Activated CD8-positive, alpha-beta memory T cell treated with anti-CD3 and anti-CD28 coated beads for 36 hours (primary cell): ENCODE measurements at regions not wholly inside any gene's neighbourhood (a gene's known extent, or its start where the extent isn't known, plus 50 kb on each side); places are given as distances from the start of the nearest gene placed in this dataset.

Experiments
- CTCF ChIA-PET: fragments of 350-600 bp; sonication (Branson Sonifier 250); formaldehyde crosslinking; loops from one replicate; lab custom pipeline; 2021; ENCODE audit warnings: antibody characterized with exemption; lab: Charles Lee
- POLR2A ChIA-PET: fragments of 350-600 bp; sonication (Branson Sonifier 250); formaldehyde crosslinking; loops from one replicate; lab custom pipeline; 2021; ENCODE audit warnings: antibody characterized with exemption; lab: Charles Lee

DNA sequence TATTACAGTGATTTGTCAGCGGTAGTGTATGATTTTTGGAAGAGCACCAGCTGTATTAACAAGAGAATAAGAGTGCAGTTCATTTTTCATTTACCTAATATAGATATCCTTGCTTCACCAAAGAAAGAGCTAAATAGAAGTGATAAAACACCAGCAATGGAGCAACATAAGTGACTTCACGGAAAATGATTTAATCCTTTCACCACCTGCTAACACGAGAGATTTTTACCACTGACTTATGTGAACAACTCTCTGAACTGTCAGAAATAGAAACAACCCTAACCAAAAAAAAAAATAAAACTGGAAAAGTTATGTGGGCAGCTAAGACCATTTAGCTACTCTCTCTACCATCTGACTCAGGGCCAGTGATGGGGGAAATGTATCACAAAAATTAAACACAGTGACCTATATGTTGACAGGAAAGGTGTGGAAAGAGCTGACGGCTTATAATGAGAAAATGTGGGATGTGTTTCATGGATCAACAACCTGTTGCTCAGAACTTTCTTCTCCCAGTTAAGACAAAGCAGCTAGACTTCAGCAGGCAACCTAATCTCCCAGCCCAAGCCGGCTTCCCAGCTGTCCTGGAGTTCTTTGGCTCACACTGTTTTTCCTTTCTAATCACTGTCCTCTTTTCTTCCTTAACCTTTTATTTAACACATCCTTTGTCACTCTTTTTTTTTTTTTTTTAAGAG lies 272.7 kb downstream of the SS18 start:
- POLR2A ChIA-PET, result no interaction called here
- CTCF ChIA-PET, result no interaction called here

DNA sequence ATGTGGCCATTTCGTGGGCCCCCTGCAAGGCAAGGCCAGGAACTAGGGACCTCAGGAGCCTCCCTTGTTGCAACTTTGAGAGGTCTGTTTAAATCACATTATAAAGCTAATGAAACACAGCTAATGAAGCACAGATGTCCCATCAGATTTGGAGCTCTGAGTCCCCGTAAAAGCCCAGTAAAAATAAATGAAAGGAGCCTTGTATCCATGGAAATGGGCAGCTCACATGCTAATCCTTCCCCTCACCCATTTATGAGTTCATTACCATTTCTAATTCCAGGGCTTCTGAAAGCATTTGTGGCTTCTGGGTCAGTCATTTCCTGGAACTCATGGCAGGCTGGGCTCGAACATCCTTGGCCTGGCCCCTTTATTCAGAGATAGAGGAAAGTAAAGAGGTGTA lies 274.8 kb downstream of the SS18 start:
- POLR2A ChIA-PET, result no interaction called here
- CTCF ChIA-PET, result no interaction called here

DNA sequence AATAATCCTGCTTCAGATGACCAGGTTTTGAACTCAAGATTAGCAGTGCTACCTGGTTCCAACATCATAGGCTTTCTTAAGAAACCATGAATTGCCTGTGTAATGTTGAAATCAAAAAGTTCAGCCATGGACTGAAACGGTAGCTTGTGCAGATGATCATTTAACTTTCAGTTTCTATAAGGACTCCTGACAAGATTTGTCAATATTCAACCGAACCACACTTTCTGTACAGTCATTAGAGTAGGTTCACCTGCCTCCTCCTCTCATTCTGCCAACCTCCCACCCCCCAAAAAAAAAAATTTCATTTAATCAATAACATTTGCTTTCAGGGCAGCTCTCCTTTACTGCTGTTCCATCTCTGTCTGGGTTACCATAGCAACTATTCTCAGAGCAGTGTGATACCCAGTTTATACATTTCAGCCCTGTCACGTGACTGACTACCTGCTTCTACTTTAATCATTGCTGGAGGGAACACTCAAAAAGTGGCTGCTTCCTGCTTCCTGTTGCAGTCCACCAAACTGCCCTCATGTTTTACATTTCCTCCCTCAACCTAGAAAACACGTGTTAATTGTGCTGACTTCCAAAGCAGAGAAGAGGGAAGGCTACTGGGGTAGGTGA lies 275.5 kb downstream of the SS18 start:
- CTCF ChIA-PET, result no interaction called here
- POLR2A ChIA-PET, result no interaction called here

DNA sequence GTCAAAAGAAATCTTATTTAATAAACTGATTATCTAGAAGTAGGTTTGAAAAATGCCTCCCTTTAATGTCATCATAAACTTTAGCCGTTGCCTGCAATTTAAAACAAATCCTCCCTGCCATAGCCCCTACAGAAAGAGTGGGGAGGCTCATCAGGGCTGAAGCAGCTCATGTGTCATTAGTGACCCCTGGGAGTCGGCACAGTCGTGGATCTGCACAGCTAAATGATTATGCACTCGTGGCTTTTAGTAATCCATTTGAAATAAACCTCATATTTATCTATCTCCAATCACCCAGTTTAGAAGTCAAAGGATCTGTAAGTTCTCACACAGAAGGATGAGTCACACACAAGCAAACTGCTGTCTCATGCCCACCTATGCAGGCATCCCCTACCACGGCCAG lies 277.3 kb downstream of the SS18 start:
- CTCF ChIA-PET, result no interaction called here
- POLR2A ChIA-PET, result no interaction called here

DNA sequence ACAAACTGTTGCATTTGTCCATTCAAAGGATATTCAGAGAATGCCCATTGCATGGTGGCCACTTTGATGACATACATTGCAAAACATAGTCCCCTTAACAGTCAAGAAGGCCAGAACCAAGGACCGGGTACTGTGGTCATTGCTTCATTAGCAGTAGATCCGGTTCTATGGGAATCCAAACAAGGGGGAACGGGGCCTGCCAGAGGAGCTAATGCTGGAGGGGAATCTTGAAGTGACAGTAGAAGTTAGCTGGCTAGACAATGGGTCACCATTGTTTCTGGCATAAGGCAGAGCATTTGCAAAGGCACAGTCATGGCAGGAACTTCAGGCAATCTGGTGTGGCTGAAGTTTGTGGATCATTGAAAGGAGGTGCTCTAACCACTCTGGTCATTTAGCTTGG lies 279.7 kb downstream of the SS18 start:
- ChIA-PET POLR2A (no interaction called here), CTCF (no interaction called here)

DNA sequence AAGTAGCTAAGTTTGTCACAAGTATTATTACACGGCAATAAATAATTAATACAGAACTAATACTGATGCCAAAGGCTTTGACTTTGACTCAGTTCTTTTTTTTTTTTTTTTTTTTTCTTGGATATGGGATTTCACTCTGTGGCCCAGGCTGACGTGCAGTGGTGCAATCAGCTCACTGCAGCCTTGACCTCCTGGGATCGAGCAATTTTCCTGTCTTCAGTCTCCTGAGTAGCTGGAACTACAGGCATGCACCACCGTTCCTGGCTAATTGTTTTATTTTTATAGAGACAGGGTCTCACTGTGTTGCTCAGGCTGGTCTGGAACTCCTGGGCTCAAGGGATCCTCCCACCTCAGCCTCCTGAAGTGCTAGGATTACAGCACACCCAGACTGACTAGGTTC lies 284.5 kb downstream of the SS18 start:
- ChIA-PET CTCF (interaction anchor here (0.6 to 0.7 kb wide), 2 partner anchors 16 to 21 kb away, joined by 4 to 5 read pairs; no protein-coding TSS in a partner anchor), POLR2A (no interaction called here)

DNA sequence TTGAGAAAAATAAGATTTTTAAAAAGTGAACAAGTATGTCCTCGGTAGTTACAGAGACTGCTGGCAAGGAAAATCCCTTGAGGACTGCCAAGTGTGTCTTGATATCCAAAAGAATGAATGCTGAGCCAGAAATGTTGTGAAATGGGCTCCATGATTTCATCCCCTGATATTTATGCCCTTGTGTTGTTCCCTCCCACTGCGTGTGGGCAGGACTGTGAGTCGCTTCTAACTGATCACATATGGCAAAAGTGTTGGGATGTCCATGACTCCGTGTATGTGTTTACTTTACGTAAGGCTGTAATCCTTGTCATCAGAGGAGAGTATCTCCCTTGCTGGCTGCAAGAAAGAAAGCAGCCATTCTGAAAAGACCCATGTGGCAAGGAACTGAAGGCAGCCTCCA lies 285.1 kb downstream of the SS18 start:
- ChIA-PET POLR2A (no interaction called here), CTCF (no interaction called here)

DNA sequence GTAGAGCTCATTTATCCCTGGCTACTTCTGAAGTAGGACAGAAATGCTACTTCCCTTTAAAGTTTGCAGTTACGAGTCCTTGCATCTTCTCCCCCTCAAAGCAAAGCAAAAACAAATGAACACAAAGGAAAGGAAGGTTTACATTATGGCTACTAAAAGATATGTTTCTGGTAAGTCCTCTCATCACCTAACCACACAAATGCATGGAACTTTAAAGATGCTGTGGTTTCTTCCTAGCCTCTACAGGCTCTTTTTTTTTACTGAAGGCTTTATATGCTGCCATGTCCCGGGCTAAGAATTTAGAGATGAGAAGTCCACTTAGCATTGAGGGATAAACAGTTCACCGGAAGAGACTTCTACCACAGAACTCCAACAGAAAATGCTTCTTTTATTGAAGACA lies 291.2 kb downstream of the SS18 start:
- POLR2A ChIA-PET, result no interaction called here
- CTCF ChIA-PET, result no interaction called here

DNA sequence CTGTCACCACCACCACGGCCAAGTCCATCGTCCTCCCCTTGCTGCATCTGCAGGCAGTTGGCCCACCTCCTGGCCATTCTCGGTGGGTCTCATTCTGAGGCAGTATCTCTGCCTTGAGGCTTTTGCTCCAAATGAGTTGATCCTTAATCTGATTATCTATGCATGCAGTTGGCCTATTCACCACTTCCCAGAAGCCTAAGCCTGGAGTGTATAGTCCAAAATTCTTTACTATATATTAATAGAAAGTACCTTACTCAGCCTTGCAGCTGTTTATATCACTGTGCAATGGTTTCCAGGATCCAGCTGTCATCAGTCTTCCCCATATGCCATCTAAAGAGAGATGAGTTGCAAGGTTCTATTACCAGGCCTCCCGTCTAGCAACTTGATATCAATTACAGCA lies 292.4 kb downstream of the SS18 start:
- ChIA-PET CTCF (no interaction called here), POLR2A (no interaction called here)

DNA sequence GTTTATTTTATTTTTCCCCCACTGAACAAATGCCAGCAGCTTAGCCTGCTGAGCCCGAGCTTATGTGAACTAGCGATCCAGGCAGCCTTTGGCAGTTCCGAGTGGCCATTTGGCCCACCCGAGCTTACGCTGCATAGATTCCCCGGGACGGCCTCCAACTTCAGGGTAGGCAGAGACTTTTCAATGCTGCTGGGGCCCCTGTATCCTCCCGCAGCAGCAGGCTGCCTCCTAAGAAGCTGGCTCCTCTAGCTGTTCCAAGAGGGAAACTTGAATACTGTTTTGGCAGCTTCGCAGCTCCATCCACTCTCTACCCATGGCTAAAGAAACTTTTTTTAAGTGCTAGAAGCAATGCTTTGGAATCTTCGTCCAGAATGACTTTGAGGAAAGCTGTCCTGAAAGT lies 295.2 kb downstream of the SS18 start:
- POLR2A ChIA-PET, result no interaction called here
- CTCF ChIA-PET, result no interaction called here

DNA sequence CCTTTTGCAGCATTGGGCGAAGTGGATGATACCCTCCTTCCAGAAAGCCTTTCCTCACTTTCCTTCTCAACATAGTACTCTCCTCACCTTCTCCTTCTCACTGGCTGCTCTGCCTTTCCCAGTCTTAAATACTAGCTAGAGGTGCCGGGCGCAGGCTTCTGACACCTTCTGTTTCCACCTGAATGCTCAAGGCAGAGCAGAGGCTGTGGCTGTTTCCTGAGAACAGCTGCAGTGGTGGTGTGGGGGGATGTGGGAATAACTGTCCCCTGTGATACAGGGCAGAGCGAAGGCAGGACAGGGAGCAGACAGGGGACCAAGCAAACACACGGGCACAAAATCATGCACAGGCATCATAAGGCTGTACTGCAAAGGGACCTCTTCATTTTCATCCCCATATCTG lies 303.1 kb downstream of the SS18 start:
- ChIA-PET POLR2A (no interaction called here), CTCF (no interaction called here)

DNA sequence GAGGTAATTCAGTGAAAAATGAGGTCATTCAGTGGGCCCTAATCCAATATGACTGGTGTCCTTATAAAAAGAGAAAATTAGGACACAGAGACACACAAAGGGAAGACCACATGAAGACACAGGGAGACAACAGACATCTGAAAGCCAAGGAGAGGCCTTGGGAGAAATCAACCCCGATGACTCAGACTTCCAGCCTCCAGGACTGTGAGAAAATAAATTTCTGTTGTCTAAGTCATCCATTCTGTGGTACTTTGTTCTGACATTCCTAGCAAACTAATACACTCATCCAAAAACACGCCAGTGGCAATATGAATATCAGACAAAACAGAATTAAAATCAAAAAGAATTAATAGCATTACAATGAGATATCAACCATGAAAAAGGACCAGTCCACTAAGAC lies 303.7 kb downstream of the SS18 start:
- CTCF ChIA-PET, result no interaction called here
- POLR2A ChIA-PET, result no interaction called here

DNA sequence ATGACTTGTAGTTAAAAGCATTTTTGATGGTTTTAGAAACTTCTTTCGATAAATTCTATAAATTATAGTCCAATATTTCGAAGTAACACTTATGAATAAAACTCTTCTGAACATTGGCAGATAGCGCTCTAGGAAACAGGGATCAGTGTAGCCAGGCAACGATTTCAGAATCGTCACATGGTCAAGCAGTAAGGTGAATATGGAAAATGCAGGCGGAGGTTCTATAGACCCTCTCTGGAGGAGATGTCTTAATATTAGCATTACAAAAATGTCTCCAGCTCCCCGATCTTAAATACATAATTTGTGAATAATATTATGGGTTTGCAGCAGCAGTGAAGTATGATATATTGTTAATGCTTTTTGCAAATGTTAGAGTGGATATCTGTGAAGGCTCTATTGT lies 310.3 kb downstream of the SS18 start:
- ChIA-PET CTCF (no interaction called here), POLR2A (no interaction called here)

DNA sequence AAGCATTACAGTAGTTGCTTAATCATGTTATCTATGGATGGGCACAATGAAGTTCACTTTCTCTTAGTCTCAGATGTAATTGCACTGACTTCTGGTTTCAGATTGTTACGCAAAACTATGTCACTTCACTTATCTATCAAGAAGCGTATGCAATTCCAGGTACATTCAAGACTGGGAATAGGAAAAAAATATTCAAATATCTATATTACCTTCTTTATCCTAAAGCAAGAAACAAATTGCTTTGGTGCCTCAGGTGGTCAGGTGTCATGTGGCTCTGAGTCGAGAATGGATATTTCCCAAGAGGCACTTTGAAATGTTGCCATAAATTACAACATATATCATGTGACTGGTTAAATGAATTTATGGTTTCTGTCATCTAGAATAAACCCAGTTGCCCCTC lies 318.6 kb downstream of the SS18 start:
- POLR2A ChIA-PET, result no interaction called here
- CTCF ChIA-PET, result no interaction called here

DNA sequence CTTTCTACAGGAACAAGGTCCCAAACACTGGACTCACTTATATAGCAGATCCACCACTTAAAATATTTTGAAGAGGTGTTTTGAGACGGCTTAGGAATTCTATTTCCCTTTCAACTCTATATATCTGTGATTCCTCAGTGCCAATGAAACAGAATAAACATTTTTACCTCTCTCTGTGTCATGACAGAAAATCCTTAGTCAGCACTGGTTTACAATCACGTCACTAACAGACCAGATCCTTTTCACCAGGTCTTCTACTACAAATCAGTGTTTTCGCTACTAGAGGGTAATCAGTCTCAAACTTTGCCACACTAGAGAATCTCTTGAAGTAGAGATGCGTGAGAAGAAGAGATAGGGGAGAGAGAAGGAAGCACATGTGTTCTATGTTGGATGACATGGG lies 325.6 kb downstream of the SS18 start:
- POLR2A ChIA-PET, result no interaction called here
- CTCF ChIA-PET, result no interaction called here

DNA sequence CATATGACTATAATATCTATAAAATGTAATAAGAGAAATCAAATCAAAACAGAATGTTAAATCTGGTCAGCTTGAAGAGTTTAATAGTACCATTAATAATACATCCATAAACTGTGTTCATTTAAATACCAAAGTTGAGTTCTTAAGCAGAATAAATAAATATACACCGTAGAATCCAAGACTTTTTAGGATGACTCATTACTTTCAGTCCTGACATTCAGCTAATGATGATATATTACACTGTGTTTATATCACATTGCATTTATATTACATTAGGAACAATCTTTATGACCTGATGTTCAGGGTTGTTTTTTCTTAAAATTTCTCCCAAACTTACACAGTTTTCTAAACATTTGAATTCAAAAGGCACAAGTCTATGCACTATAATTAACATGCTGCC lies 331.3 kb downstream of the SS18 start:
- ChIA-PET CTCF (no interaction called here), POLR2A (no interaction called here)

DNA sequence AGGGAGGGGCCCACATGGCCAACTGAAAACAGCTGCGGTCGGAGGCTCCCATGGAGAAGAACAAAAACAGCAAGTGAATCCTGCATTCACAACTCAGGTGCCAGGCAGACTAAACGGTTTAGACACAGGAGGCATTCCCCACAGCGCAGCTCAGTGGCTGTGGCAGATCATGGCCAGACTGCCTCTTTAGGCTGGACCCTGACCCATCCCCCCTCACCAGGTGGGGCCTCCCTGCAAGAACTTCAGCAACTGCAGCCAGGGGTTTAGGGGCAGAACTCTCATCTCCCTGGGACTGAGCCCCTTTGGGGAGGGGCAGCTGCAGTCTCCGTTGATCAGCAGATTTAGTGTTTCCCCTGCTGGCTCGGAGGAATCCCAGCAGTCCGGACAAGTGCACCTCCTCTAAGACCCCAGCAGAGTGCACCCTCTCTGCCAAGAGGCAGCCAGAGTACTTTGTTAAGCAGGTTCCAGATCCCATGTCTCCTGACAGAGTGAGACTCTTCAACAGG lies 346.7 kb downstream of the SS18 start:
- ChIA-PET CTCF (no interaction called here), POLR2A (no interaction called here)

DNA sequence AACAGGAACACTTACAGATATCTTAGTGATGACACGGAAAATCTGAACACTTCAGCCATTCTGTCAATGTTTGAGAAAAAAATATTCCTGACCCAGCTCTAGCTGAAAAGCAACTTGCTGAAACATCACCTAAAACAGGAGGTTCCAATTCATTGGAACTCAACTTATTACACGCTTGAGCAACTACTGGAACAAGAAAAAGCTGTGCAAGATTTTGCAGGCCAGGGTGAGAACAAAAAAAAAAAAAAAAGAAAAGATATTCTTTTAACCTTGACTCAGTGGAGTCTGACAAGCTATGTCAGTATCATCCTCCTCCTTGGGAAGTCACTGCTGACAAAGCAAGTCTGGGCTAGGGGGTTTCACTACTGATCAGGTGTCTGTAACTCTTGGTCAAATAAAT lies 351.0 kb downstream of the SS18 start:
- ChIA-PET CTCF (interaction anchor here (1.1 kb wide), 1 partner anchor 11 kb away, joined by 3 read pairs; no protein-coding TSS in a partner anchor), POLR2A (no interaction called here)

DNA sequence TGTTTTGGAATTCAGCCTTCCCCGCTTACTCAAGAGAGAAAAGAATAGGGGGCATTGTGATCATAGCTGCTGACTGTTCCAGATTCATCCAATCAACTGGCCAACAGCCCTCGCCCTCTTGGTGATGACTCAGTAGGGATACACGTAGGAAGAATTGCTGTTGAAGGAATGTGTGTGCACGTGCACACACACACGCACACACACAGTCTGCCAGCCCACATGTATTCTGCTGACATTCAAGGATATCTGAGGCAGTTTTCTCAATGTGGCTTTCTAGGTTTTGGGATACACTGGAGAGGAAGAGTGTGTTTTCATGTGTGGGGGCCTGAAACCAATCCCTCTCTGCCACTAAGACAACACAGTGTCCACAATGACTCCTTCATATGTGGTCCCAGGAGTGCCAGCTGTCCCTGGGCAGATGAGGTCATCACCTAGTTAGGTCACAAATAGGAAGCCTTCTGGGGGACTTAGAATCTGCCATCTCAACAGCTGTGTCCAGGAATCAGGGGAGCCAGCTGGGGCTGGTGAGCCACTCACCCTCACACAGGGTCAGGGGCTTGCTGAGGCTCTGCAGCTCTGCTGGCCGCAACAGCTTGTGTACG lies 352.6 kb downstream of the SS18 start:
- CTCF ChIA-PET, result no interaction called here
- POLR2A ChIA-PET, result no interaction called here

DNA sequence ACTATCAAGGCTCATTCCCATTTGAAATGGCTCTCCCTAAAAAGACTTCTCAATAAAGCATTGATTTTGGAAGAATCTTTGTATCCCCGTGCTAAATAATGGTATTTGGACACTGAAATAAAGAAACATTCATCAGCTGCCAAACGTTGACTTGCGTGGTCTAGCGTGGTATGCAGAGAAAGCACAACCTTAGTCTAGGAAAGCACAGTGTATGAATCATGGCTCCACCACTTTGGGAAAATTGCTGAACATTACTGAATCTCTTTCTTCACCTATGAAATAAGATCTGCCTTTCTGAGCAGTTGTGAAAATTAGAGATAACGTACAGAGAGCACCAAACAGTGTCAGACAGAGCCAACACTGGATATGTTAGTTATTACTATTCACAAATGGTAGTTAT lies 353.9 kb downstream of the SS18 start:
- CTCF ChIA-PET, result no interaction called here
- POLR2A ChIA-PET, result no interaction called here

DNA sequence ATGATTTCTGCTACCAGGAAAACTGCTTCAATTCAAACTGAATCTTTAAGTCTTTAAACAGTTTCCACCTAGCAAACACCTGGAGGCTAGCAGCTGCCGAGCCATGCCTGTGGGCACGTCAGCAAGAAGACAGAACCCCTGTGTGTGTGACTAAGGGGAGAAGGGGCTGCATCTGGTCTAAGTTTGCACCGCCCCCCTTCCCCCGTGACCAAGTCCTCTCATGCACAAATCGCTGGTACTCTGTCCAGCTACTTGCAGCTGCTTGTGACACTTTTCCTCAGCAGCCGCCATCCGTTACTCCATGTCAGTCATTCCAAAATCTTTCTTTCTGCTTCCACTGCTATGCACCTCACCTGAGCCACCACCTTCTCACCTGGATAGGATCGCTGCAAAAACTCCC lies 355.0 kb downstream of the SS18 start:
- CTCF ChIA-PET, result no interaction called here
- POLR2A ChIA-PET, result no interaction called here
